Mammary epithelial cell (primary cell): ENCODE measurements at regions not wholly inside any gene's neighbourhood (a gene's known extent, or its start where the extent isn't known, plus 50 kb on each side); places are given as distances from the start of the nearest gene placed in this dataset.

ENCODE experiments used
- CTCF ChIP-seq, 2 donors: IDR thresholded peaks in 1 of 2; conservative IDR thresholded peaks in 1 of 2; 2 replicates each; pipeline ENCODE4 v1.5.1; 2011 to 2012; ENCODE audit warnings: inconsistent platforms in 2 of 2, low read length in 2 of 2, mild to moderate bottlenecking in 2 of 2, control low read depth in 1 of 2, low read depth in 1 of 2; ENCODE audit not compliant: insufficient read depth in 1 of 2; ENCODE audit errors: extremely low read depth in 1 of 2
- EZH2 ChIP-seq: IDR thresholded peaks from 2 replicates; pipeline ENCODE4 v1.6.1; 2012; ENCODE audit warnings: low read length, inconsistent platforms, borderline replicate concordance

- TF ChIP-seq EZH2 (no peak), CTCF (conservative IDR thresholded peaks at IDR 0.05 in 1 of 2, IDR thresholded peaks at IDR 0.05 in 1 of 2; ENCODE audit: extremely low read depth in 1 of 2, insufficient read depth in 1 of 2, low read depth in 1 of 2, low read length in 2 of 2) (no peak)
Measured at GRCh38 chr1:106980121-106980520, 76.4 kb upstream of the PRMT6 start.
